T-cell (primary cell): ENCODE measurements at regions not wholly inside any gene's neighbourhood (a gene's known extent, or its start where the extent isn't known, plus 50 kb on each side); places are given as distances from the start of the nearest gene placed in this dataset.

Experiments used
- ATAC-seq, 4 experiments: fragments of 200-7000 bp in 3 of 4; fragments of 150-1000 bp in 1 of 4; cut with Tn5 transposase; replicated peaks in 1 of 4; 1 replicate in 3 of 4; 2 replicates in 1 of 4; pipeline ENCODE4 v1.10.0; 2021; ENCODE audit warnings: moderate library complexity in 3 of 4, mild to moderate bottlenecking in 2 of 4, moderate number of reproducible peaks in 1 of 4
- CTCF ChIA-PET, 2 donors: fragments of 300-600 bp; sonication (Branson Sonifier 250); formaldehyde crosslinking; loops; one replicate each; lab custom pipeline; 2022; ENCODE audit warnings: antibody characterized with exemption in 2 of 2; lab: Charles Lee
- POLR2A ChIA-PET, 2 donors: fragments of 300-600 bp; sonication (Branson Sonifier 250); formaldehyde crosslinking; loops; one replicate each; lab custom pipeline; 2022; ENCODE audit warnings: antibody characterized with exemption in 2 of 2; lab: Charles Lee
- DNase-seq, 35 experiments: peaks; one replicate each; pipeline versions ENCODE4 v3.0.0 to v3.0.0-alpha.2; 2013 to 2023
- H3K27ac ChIP-seq: one replicate; pipeline ENCODE4 v1.5.1; 2013; ENCODE audit warnings: low read length
- H3K27me3 ChIP-seq, 2 experiments: replicated peaks in 1 of 2; 1 replicate in 1 of 2; 2 replicates in 1 of 2; pipeline versions ENCODE4 v1.6.1 to v1.7.0; 2013; ENCODE audit warnings: low read length in 1 of 2, mixed read lengths in 1 of 2; ENCODE audit not compliant: control insufficient read depth in 2 of 2, insufficient read depth in 2 of 2; ENCODE audit errors: extremely low read depth in 1 of 2
- H3K36me3 ChIP-seq, 2 donors: 1 replicate in 1 of 2; 2 replicates in 1 of 2; pipeline versions ENCODE4 v1.6.1 to v1.7.0; 2013; ENCODE audit warnings: low read length in 1 of 2; ENCODE audit not compliant: control insufficient read depth in 2 of 2, insufficient read depth in 1 of 2; ENCODE audit errors: extremely low read depth in 1 of 2
- H3K4me1 ChIP-seq, 2 experiments: 1 replicate in 1 of 2; 2 replicates in 1 of 2; pipeline versions ENCODE4 v1.6.1 to v1.7.0; 2013; ENCODE audit warnings: low read length in 2 of 2, mixed read lengths in 1 of 2; ENCODE audit not compliant: insufficient read depth in 2 of 2, control insufficient read depth in 1 of 2; ENCODE audit errors: extremely low read depth in 1 of 2
- H3K4me3 ChIP-seq, 2 donors: 1 replicate in 1 of 2; 2 replicates in 1 of 2; pipeline versions ENCODE4 v1.5.1 to v1.7.0; 2013; ENCODE audit warnings: mild to moderate bottlenecking in 2 of 2, low read length in 1 of 2, moderate library complexity in 1 of 2; ENCODE audit not compliant: control insufficient read depth in 1 of 2; ENCODE audit errors: extremely low read depth in 1 of 2
- H3K9me3 ChIP-seq: 2 replicates; pipeline ENCODE4 v1.7.0; 2013
- H3K27ac Mint-ChIP-seq, 2 donors: one replicate each; pipeline ENCODE4 v1.8.0; 2020 to 2021; ENCODE audit warnings: mild to moderate bottlenecking in 2 of 2, mixed read lengths in 2 of 2
- H3K27me3 Mint-ChIP-seq, 2 donors: one replicate each; pipeline ENCODE4 v1.8.0; 2021 to 2022; ENCODE audit warnings: mixed read lengths in 2 of 2
- H3K36me3 Mint-ChIP-seq: one replicate; pipeline ENCODE4 v1.8.0; 2021; ENCODE audit warnings: mixed read lengths
- H3K4me1 Mint-ChIP-seq, 3 donors: one replicate each; pipeline ENCODE4 v1.8.0; 2020 to 2022; ENCODE audit warnings: mixed read lengths in 3 of 3, mild to moderate bottlenecking in 1 of 3
- H3K4me3 Mint-ChIP-seq, 3 donors: one replicate each; pipeline ENCODE4 v1.8.0; 2020 to 2022; ENCODE audit warnings: mild to moderate bottlenecking in 3 of 3, mixed read lengths in 3 of 3, moderate library complexity in 3 of 3
- H3K9me3 Mint-ChIP-seq, 3 donors: one replicate each; pipeline ENCODE4 v1.8.0; 2020 to 2022; ENCODE audit warnings: mixed read lengths in 3 of 3
- WGBS: methylation state at CpG from one replicate; pipeline ENCODE4 v1.1.5; 2013; ENCODE audit warnings: missing lambda C conversion rate; ENCODE audit not compliant: insufficient coverage; 5-methylcytosine and 5-hydroxymethylcytosine counted together

DNA sequence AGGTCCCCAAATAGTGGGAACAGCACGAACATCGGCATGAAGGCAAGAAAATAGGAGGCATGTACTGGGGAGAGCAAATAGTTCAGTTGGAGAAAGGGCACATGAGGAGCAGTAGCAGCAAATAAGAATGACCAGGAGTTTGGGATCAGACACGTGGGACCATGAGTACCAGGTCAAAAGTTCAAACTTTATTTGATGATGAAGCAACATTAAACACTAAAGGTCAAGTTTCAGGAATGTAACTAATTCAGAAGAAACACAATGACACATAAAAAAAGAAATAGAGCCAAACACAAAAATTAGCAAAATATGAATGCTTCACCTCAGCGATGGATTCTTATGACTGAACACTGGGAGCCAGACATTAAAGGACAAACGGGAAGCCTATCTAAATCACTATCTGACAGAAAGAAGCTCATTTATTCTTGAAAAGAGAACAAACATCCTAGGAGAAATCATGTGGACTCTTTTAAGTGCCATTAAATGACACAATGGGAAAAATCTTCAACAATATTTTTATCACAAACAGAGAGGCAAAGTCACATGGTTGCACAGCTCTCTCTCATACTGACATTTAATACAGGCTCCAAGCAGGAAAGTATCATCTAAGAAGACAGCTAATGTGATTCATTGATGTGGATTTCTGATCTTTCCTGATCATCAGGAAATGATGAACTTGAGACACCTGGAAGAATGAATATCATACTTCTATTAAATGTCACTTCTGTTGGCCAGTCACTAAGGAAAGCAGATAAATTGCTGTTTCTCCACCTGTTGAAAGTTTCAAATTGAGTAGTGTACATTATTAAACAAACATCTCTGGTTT lies 216.9 kb upstream of the THBS1 start:
- no peaks in the 10 kb centered on the region for H3K4me1 ChIP-seq

DNA sequence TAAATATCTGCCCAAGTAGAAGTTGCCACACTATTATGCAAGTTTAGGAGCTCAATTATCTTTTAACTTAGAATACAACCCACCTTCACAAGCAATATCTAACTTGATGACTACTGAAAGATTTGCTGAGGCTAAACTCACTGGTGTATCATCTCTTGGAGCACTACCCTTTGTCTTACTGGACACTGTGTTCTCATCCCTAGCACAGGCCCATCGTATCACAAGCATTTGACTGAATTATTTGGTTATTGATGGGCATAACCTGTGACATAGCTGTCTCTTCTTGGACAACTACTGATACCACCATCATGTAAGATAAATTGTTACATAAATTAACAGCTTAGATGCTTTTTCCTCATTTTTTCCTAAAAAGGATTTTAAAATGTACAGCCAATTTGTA lies 216.2 kb upstream of the THBS1 start:
- ATAC-seq (no peak), DNase-seq (no peak)
- WGBS: no CpG with 5 or more reads among the region's 1 CpG
- Mint-ChIP-seq H3K27me3 (peaks cover 8 to 15% of the 10 kb centered on the region in 2 donors), H3K4me1 (no peaks in the 10 kb centered on the region), H3K9me3 (peaks cover 5 to 11% (median 6%) of the 10 kb centered on the region in 3 donors), H3K27ac (no peak overlapping the region), H3K4me3 (no peak overlapping the region), H3K36me3 (no peaks in the 10 kb centered on the region)
- H3K27ac ChIP-seq: no peak overlapping the region
- H3K4me1 ChIP-seq: no peaks in the 10 kb centered on the region
- ChIA-PET POLR2A (no interaction called here), CTCF (no interaction called here)
- H3K36me3 ChIP-seq: no peaks in the 10 kb centered on the region
- H3K27me3 ChIP-seq: peaks cover 0 to under 1% of the 10 kb centered on the region in 2 experiments
- no peak overlapping the region for H3K4me3 ChIP-seq
- no peaks in the 10 kb centered on the region for H3K9me3 ChIP-seq

More for the DNA sequence above, 216.9 kb upstream of the THBS1 start:
- no peak for DNase-seq
- no peaks in the 10 kb centered on the region for H3K9me3 ChIP-seq
- H3K36me3 ChIP-seq: no peaks in the 10 kb centered on the region
- no peaks in the 10 kb centered on the region for H3K27me3 ChIP-seq
- Mint-ChIP-seq H3K4me3 (no peak overlapping the region), H3K9me3 (peaks cover 4 to 5% (median 5%) of the 10 kb centered on the region in 3 donors), H3K4me1 (no peaks in the 10 kb centered on the region), H3K36me3 (no peaks in the 10 kb centered on the region), H3K27me3 (peaks cover 8 to 15% of the 10 kb centered on the region in 2 donors), H3K27ac (no peak overlapping the region)
- POLR2A ChIA-PET: no interaction called here
- H3K27ac ChIP-seq: no peak overlapping the region
- 100% methylated on average over 1 of the region's 5 CpGs for WGBS
- ATAC-seq: no peak
- CTCF ChIA-PET: no interaction called here
- no peak overlapping the region for H3K4me3 ChIP-seq

DNA sequence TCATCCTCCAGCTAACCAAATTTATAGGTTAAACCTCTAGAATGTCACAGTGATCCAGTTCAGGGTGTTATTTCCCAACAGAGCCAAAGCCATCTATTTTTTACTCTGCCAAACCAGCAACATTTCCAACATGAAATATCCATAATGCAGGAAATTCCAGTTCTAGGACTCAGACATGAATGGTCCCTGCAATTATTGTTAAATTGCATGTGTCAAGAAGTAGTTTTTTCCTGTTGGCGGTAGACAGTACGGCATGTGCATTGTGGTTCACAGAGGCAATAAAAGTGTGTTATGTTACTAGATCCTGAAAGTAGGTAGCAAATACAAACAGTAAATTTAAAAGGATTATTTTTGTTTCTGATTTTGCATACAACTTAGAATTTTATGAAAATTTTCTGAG lies 215.7 kb upstream of the THBS1 start:
- WGBS: 93% methylated on average over 2 of the region's 2 CpGs
- no peaks in the 10 kb centered on the region for H3K9me3 ChIP-seq
- H3K9me3 Mint-ChIP-seq: peaks cover 5 to 14% (median 8%) of the 10 kb centered on the region in 3 donors
- ChIA-PET POLR2A (no interaction called here), CTCF (no interaction called here)
- H3K4me3 Mint-ChIP-seq: no peak overlapping the region
- H3K27ac Mint-ChIP-seq: no peak overlapping the region
- H3K4me3 ChIP-seq: no peak overlapping the region
- H3K27ac ChIP-seq: no peak overlapping the region
- DNase-seq: no peak
- H3K36me3 Mint-ChIP-seq: no peaks in the 10 kb centered on the region
- ATAC-seq: no peak
- H3K36me3 ChIP-seq: no peaks in the 10 kb centered on the region
- H3K27me3 Mint-ChIP-seq: peaks cover 8 to 15% of the 10 kb centered on the region in 2 donors
- no peaks in the 10 kb centered on the region for H3K4me1 Mint-ChIP-seq
- no peaks in the 10 kb centered on the region for H3K4me1 ChIP-seq
- peaks cover 0 to 3% of the 10 kb centered on the region in 2 experiments for H3K27me3 ChIP-seq

DNA sequence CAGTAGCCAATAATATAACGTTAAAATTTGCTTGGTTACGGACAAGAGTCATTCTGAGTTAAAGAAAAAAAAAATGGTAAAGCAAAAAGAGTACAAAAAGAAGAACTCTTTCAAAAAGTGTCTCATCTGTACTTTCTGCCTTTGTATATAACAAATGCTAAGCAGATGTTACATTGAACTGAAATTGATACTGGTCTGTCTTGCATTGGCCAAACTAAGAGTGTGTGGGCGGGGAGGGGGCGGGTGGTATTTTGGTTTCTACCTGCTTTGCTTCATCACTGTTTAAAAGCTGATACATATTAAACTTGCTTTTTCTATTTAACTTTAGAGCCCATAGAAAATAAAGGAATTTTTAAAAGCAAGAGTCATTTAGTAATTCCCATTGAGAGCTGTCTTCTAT lies 215.0 kb upstream of the THBS1 start:
- ATAC-seq: no peak
- Histone ChIP-seq H3K27ac (no peak overlapping the region), H3K36me3 (no peaks in the 10 kb centered on the region), H3K4me1 (no peaks in the 10 kb centered on the region), H3K27me3 (peaks cover 0 to 3% of the 10 kb centered on the region in 2 experiments), H3K9me3 (no peaks in the 10 kb centered on the region), H3K4me3 (no peak overlapping the region)
- no CpG with 5 or more reads among the region's 4 CpGs for WGBS
- Mint-ChIP-seq H3K36me3 (no peaks in the 10 kb centered on the region), H3K27ac (no peak overlapping the region), H3K27me3 (peaks cover 8 to 15% of the 10 kb centered on the region in 2 donors), H3K4me3 (no peak overlapping the region), H3K4me1 (no peaks in the 10 kb centered on the region), H3K9me3 (peaks cover 5 to 18% (median 11%) of the 10 kb centered on the region in 3 donors)
- no peak for DNase-seq
- ChIA-PET POLR2A (interaction anchor here in 1 of 2 donors (0.6 kb wide), 2 partner anchors 30 to 1129 kb away, joined by 3 to 5 read pairs; no protein-coding TSS in a partner anchor), CTCF (no interaction called here)

DNA sequence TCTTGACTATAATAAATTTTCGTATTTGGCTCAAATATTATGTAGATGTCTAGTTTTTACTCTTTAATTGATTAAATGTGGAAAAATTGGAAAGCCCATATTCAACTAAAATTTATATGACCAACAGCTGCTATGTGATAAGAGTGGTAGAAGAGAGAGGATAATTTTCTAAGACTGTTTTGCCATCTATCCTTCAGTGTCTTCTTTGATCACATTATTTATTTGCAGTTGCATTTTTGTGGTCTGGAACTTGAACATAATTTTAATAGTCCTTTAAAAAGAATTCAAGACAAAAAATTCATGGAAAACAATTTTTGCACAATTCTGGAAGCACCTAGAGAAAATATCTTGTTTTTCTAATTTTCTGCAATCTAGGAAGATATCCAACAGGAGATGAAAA lies 213.3 kb upstream of the THBS1 start:
- WGBS: no CpG with 5 or more reads among the region's 1 CpG
- Histone ChIP-seq H3K4me3 (no peak overlapping the region), H3K27ac (no peak overlapping the region), H3K9me3 (no peaks in the 10 kb centered on the region), H3K4me1 (no peaks in the 10 kb centered on the region), H3K36me3 (no peaks in the 10 kb centered on the region), H3K27me3 (peaks cover 0 to 3% of the 10 kb centered on the region in 2 experiments)
- ChIA-PET CTCF (no interaction called here), POLR2A (no interaction called here)
- no peak for DNase-seq
- H3K27ac Mint-ChIP-seq: no peak overlapping the region
- H3K36me3 Mint-ChIP-seq: peaks cover 4% of the 10 kb centered on the region
- no peaks in the 10 kb centered on the region for H3K4me1 Mint-ChIP-seq
- peaks cover 11 to 30% (median 21%) of the 10 kb centered on the region in 3 donors for H3K9me3 Mint-ChIP-seq
- ATAC-seq: no peak
- H3K27me3 Mint-ChIP-seq: peaks cover 8 to 19% of the 10 kb centered on the region in 2 donors
- H3K4me3 Mint-ChIP-seq: no peak overlapping the region

DNA sequence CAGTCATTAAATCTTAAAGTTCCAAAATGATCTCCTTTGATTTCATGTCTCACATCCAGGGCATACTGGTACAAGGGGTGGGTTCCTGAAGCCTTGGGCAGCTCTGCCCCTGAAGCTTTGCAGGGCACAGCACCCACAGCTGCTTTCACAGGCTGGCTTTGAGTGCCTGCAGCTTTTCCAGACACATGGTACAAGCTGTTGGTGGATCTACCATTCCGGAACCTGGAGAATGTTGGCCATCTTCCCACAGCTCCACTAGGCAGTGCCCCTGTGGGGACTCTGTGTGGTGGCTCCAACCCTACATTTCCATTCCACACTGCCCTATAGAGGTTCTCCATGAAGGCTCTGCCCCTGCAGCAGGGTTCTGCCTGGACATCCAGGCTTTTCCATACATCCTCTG lies 211.1 kb upstream of the THBS1 start:
- POLR2A ChIA-PET: no interaction called here
- Mint-ChIP-seq H3K36me3 (peaks cover 4% of the 10 kb centered on the region), H3K4me1 (no peaks in the 10 kb centered on the region), H3K27ac (no peak overlapping the region), H3K9me3 (peaks cover 11 to 30% (median 21%) of the 10 kb centered on the region in 3 donors), H3K27me3 (peaks cover under 1 to 16% of the 10 kb centered on the region in 2 donors), H3K4me3 (no peak overlapping the region)
- no peaks in the 10 kb centered on the region for H3K9me3 ChIP-seq
- H3K4me1 ChIP-seq: no peaks in the 10 kb centered on the region
- ATAC-seq (no peak), DNase-seq (no peak)
- no peak overlapping the region for H3K4me3 ChIP-seq
- H3K27me3 ChIP-seq: peaks cover 0 to 3% of the 10 kb centered on the region in 2 experiments
- no peaks in the 10 kb centered on the region for H3K36me3 ChIP-seq
- 100% methylated on average over 1 of the region's 1 CpG for WGBS
- H3K27ac ChIP-seq: no peak overlapping the region
- CTCF ChIA-PET: no interaction called here
